GM12878 (cell line): ENCODE measurements at regions not wholly inside any gene's neighbourhood (a gene's known extent, or its start where the extent isn't known, plus 50 kb on each side); places are given as distances from the start of the nearest gene placed in this dataset.

Experiments used
- ATAC-seq: fragments of 200-7000 bp; cut with Tn5 transposase; 3 replicates; pipeline ENCODE4 v1.9.1; 2020; ENCODE audit warnings: mild to moderate bottlenecking, moderate library complexity
- BruUV-seq: library from RNA; stranded (reverse); fragments of 400-500 nt; replicated peaks from 2 replicates; lab custom pipeline; 2021; lab: Mats Ljungman, UMichigan
- CTCF ChIA-PET: fragments of 300-600 bp; sonication (Branson Sonifier 250); formaldehyde crosslinking; extraction: SDS; loops from one replicate; lab custom pipeline; 2021; ENCODE audit warnings: inconsistent platforms; lab: Yijun Ruan, JAX
- POLR2A ChIA-PET: fragments of 350-600 bp; formaldehyde crosslinking; extraction: SDS; loops from one replicate; lab custom pipeline; 2021; ENCODE audit warnings: inconsistent platforms; lab: Charles Lee
- RAD21 ChIA-PET: fragments of 300-600 bp; sonication (Branson Sonifier 250); formaldehyde crosslinking; loops from one replicate; lab custom pipeline; 2023; ENCODE audit warnings: antibody characterized with exemption; ENCODE audit not compliant: unreplicated experiment; lab: Charles Lee
- SMC1A ChIA-PET: fragments of 300-600 bp; sonication (Branson Sonifier 250); formaldehyde crosslinking; loops from one replicate; lab custom pipeline; 2023; ENCODE audit not compliant: unreplicated experiment, uncharacterized antibody; lab: Charles Lee
- DNase-seq: peaks from one replicate; pipeline ENCODE4 v3.0.0-alpha.2; 2011; ENCODE audit warnings: low read depth, low spot score
- FAIRE-seq: peaks from 3 replicates; lab custom pipeline; 2011; peaks lifted over from hg19 to GRCh38; lab: Jason Lieb, UNC
- H2AFZ ChIP-seq: 2 replicates; pipeline ENCODE4 v1.6.0; 2011; ENCODE audit warnings: low read depth, low read length, control low read depth; ENCODE audit not compliant: control insufficient read depth
- H3K27ac ChIP-seq: 2 replicates; pipeline ENCODE4 v1.5.1; 2011; ENCODE audit warnings: control low read depth; ENCODE audit not compliant: control insufficient read depth, insufficient read depth
- H3K27me3 ChIP-seq, 2 experiments: replicated peaks in 1 of 2; 2 replicates each; pipeline versions ENCODE4 v1.6.0 to v1.6.1; 2011; ENCODE audit warnings: low read length in 1 of 2; ENCODE audit not compliant: control insufficient read depth in 2 of 2, insufficient read depth in 2 of 2
- H3K36me3 ChIP-seq, 2 experiments: 2 replicates each; pipeline ENCODE4 v1.5.1; 2011; ENCODE audit warnings: low read length in 1 of 2; ENCODE audit not compliant: control insufficient read depth in 2 of 2, insufficient read depth in 2 of 2
- H3K4me1 ChIP-seq: 2 replicates; pipeline ENCODE4 v1.6.1; 2011; ENCODE audit warnings: mild to moderate bottlenecking, low read length, moderate library complexity, mixed read lengths; ENCODE audit not compliant: control insufficient read depth, insufficient read depth
- H3K4me2 ChIP-seq: 2 replicates; pipeline ENCODE4 v1.6.0; 2011; ENCODE audit warnings: control low read depth; ENCODE audit not compliant: control insufficient read depth, insufficient read depth
- H3K4me3 ChIP-seq: fragments of 200-600 bp; sonication (generic); 2 replicates; pipeline ENCODE4 v1.5.1; 2016
- H3K79me2 ChIP-seq: 2 replicates; pipeline ENCODE4 v1.6.0; 2011; ENCODE audit warnings: low read length; ENCODE audit not compliant: control insufficient read depth, insufficient read depth
- H3K9ac ChIP-seq: 2 replicates; pipeline ENCODE4 v1.8.0; 2011; ENCODE audit warnings: low read length, control low read depth, mixed read lengths; ENCODE audit not compliant: control insufficient read depth, insufficient read depth
- H3K9me3 ChIP-seq: replicated peaks from 3 replicates; pipeline ENCODE4 v1.5.1; 2011; ENCODE audit warnings: mild to moderate bottlenecking, low read length; ENCODE audit not compliant: control insufficient read depth, insufficient read depth
- H4K20me1 ChIP-seq: 2 replicates; pipeline ENCODE4 v1.6.0; 2011; ENCODE audit not compliant: control insufficient read depth, insufficient read depth
- ASH2L ChIP-seq: fragments of 300-600, 200-600 bp; sonication (generic); IDR thresholded peaks from 2 replicates; pipeline ENCODE4 v1.6.1; 2017; ENCODE audit warnings: low read depth, mild to moderate bottlenecking, borderline replicate concordance
- BCL3 ChIP-seq: IDR thresholded peaks from 2 replicates; pipeline ENCODE4 v1.6.1; 2011; ENCODE audit warnings: borderline replicate concordance, low read depth, mild to moderate bottlenecking, moderate library complexity, low read length; ENCODE audit not compliant: insufficient read depth, poor library complexity, severe bottlenecking
- CTCF ChIP-seq, 3 experiments: IDR thresholded peaks in 2 of 3; conservative IDR thresholded peaks in 1 of 3; 2 replicates each; pipeline ENCODE4 v1.5.1; 2011; ENCODE audit warnings: low read depth in 3 of 3, low read length in 3 of 3, mild to moderate bottlenecking in 3 of 3, control low read depth in 2 of 3, moderate library complexity in 2 of 3, inconsistent platforms in 1 of 3, mixed read lengths in 1 of 3; ENCODE audit not compliant: control insufficient read depth in 2 of 3, insufficient read depth in 1 of 3; ENCODE audit errors: extremely low read depth in 1 of 3
- ESRRA ChIP-seq: IDR thresholded peaks from 2 replicates; pipeline ENCODE4 v1.6.1; 2012; ENCODE audit warnings: mild to moderate bottlenecking, low read length, improper control_type of control experiment
- IKZF1 ChIP-seq: fragments of 450-650 bp; conservative IDR thresholded peaks from 2 replicates; pipeline ENCODE4 v1.6.1; 2017; ENCODE audit warnings: antibody characterized with exemption, mild to moderate bottlenecking
- MEF2B ChIP-seq: fragments of 450-650 bp; IDR thresholded peaks from 2 replicates; pipeline ENCODE4 v1.6.1; 2018; ENCODE audit warnings: mild to moderate bottlenecking, moderate library complexity; ENCODE audit not compliant: partially characterized antibody, poor library complexity, severe bottlenecking
- PAX5 ChIP-seq: IDR thresholded peaks from 2 replicates; pipeline ENCODE4 v1.6.1; 2011; ENCODE audit warnings: low read depth, low read length, borderline replicate concordance
- POLR2AphosphoS2 ChIP-seq: IDR thresholded peaks from 2 replicates; pipeline ENCODE4 v1.6.1; 2011; ENCODE audit warnings: low read depth, mild to moderate bottlenecking, low read length, improper control_type of control experiment, moderate library complexity
- RUNX3 ChIP-seq: IDR thresholded peaks from 2 replicates; pipeline ENCODE4 v1.6.1; 2012; ENCODE audit warnings: low read length, inconsistent platforms
- SIX5 ChIP-seq: IDR thresholded peaks from 2 replicates; pipeline ENCODE4 v1.6.1; 2011; ENCODE audit warnings: mild to moderate bottlenecking, low read depth, low read length, moderate library complexity; ENCODE audit not compliant: severe bottlenecking
- SUPT20H ChIP-seq: IDR thresholded peaks from 2 replicates; pipeline ENCODE4 v1.6.1; 2011; ENCODE audit warnings: low read depth, mild to moderate bottlenecking, low read length, moderate library complexity, borderline replicate concordance; ENCODE audit not compliant: control insufficient read depth
- TCF7 ChIP-seq: IDR thresholded peaks from 2 replicates; pipeline ENCODE4 v1.6.1; 2014; ENCODE audit warnings: antibody characterized with exemption, borderline replicate concordance
- YBX1 ChIP-seq: fragments of 450-650 bp; IDR thresholded peaks from 2 replicates; pipeline ENCODE4 v1.6.1; 2016; ENCODE audit warnings: antibody characterized with exemption
- ZBTB40 ChIP-seq: fragments of 450-650 bp; IDR thresholded peaks from 2 replicates; pipeline ENCODE4 v1.6.1; 2016; ENCODE audit warnings: mild to moderate bottlenecking, moderate library complexity, borderline replicate concordance
- ZSCAN29 ChIP-seq: fragments of 450-650 bp; IDR thresholded peaks from 2 replicates; pipeline ENCODE4 v1.6.1; 2017; ENCODE audit warnings: mild to moderate bottlenecking, moderate library complexity
- WGBS: methylation state at CpG from one replicate; pipeline ENCODE4 v1.1.6; 2016; ENCODE audit warnings: low lambda C conversion rate; ENCODE audit not compliant: insufficient replicate concordance, insufficient coverage; ENCODE audit errors: missing lambda C conversion rate; 5-methylcytosine and 5-hydroxymethylcytosine counted together
- in situ Hi-C: fragments of 300-500 bp; cut with MboI; formaldehyde crosslinking; loops from 9 replicates; pipeline ENCODE4 v1.14.3; 2018; ENCODE audit warnings: mixed read lengths
- intact Hi-C: fragments of 100-400 bp; cut with micrococcal nuclease; formaldehyde crosslinking; loops from one replicate; pipeline ENCODE4 v1.14.2; 2022; ENCODE audit not compliant: unreplicated experiment

GRCh38 chr7:25947669-25948516, 204.1 kb upstream of the NFE2L3 start:
- H3K4me2 ChIP-seq: peak overlapping the region; percentile 95
- no peaks in the 10 kb centered on the region; the same call in 2 of the 3 replicates for H3K9me3 ChIP-seq
- ChIA-PET RAD21 (interaction anchor here (1.4 to 2.6 kb wide), 3 partner anchors 19 to 56 kb away, joined by 3 to 9 read pairs (median 8); no protein-coding TSS in a partner anchor), SMC1A (interaction anchor here (0.6 to 2.6 kb wide), 8 partner anchors 8 to 53 kb away, joined by 3 to 16 read pairs (median 6); no protein-coding TSS in a partner anchor), CTCF (interaction anchor here (0.8 to 6.8 kb wide), 7 partner anchors 11 to 337 kb away, joined by 3 to 60 read pairs (median 4); no protein-coding TSS in a partner anchor), POLR2A (interaction anchor here (1.0 to 3.9 kb wide), 4 partner anchors 11 to 105 kb away, joined by 3 to 23 read pairs (median 4); no protein-coding TSS in a partner anchor)
- peak; percentile 69 for FAIRE-seq
- intact Hi-C loops (loop anchor here (2.0 to 5.0 kb wide), 2 partner anchors 53 to 204 kb away; partner anchors contain the start of gene NFE2L3), in situ Hi-C loops (no loop called here)
- peaks cover 30% of the 10 kb centered on the region for H3K79me2 ChIP-seq
- no TSS peak for BruUV-seq
- H2AFZ ChIP-seq: no peak overlapping the region
- no peaks in the 10 kb centered on the region for H3K27me3 ChIP-seq
- no peak overlapping the region for H3K9ac ChIP-seq
- 20% methylated on average over 13 of the region's 13 CpGs for WGBS
- DNase-seq: peak; percentile 59
- H3K36me3 ChIP-seq: no peaks in the 10 kb centered on the region
- no peaks in the 10 kb centered on the region for H4K20me1 ChIP-seq
- H3K4me3 ChIP-seq: peak overlapping the region; percentile 86; the same call in 1 of the 2 replicates
- peaks cover 18% of the 10 kb centered on the region for H3K4me1 ChIP-seq
- peak; percentile 1; the same call in 1 of the 3 replicates for ATAC-seq
- peak overlapping the region; percentile 13; the same call in 1 of the 2 replicates for H3K27ac ChIP-seq
- TF ChIP-seq TCF7 (no peak), ZBTB40 (no peak), ZSCAN29 (no peak), BCL3 (no peak), ASH2L (no peak), IKZF1 (peak; percentile 75), SUPT20H (no peak), RUNX3 (peak; percentile 96), CTCF (IDR thresholded peaks at IDR 0.05 in 2 of 3, conservative IDR thresholded peaks at IDR 0.05 in 1 of 3; ENCODE audit: control insufficient read depth in 2 of 3, extremely low read depth in 1 of 3, insufficient read depth in 1 of 3, low read depth in 3 of 3, low read length in 3 of 3) (no peak), YBX1 (no peak), SIX5 (no peak), PAX5 (no peak), MEF2B (no peak), ESRRA (no peak), POLR2AphosphoS2 (no peak)
